H1 (cell line): ENCODE measurements at regions not wholly inside any gene's neighbourhood (a gene's known extent, or its start where the extent isn't known, plus 50 kb on each side); places are given as distances from the start of the nearest gene placed in this dataset.

Experiments
- CTCF ChIA-PET: fragments of 300-600 bp; sonication (Branson Sonifier 250); formaldehyde crosslinking; loops from one replicate; lab custom pipeline; 2021; ENCODE audit not compliant: partially characterized antibody; lab: Charles Lee
- POLR2A ChIA-PET: fragments of 300-600 bp; sonication (Branson Sonifier 250); formaldehyde crosslinking; loops from one replicate; lab custom pipeline; 2021; ENCODE audit warnings: inconsistent platforms; ENCODE audit not compliant: partially characterized antibody; lab: Charles Lee
- DNase-seq, 2 experiments: peaks; one replicate each; pipeline versions ENCODE4 v3.0.0 to v3.0.0-alpha.2; 2010 to 2022; ENCODE audit warnings: low spot score in 2 of 2, low read depth in 1 of 2, mixed read lengths in 1 of 2
- FAIRE-seq: peaks from 2 replicates; lab custom pipeline; 2011; peaks lifted over from hg19 to GRCh38; lab: Jason Lieb, UNC
- H2AFZ ChIP-seq: 2 replicates; pipeline ENCODE4 v1.8.1; 2012; ENCODE audit warnings: low read length, inconsistent platforms
- H2AK5ac ChIP-seq: 2 replicates; pipeline ENCODE4 v1.6.1; 2013; ENCODE audit warnings: low read depth, low read length
- H2BK120ac ChIP-seq: replicated peaks from 2 replicates; pipeline ENCODE3; 2013; ENCODE audit warnings: low read depth, low read length, inconsistent platforms
- H2BK12ac ChIP-seq: 2 replicates; pipeline ENCODE4 v1.6.1; 2013; ENCODE audit warnings: low read depth, low read length
- H2BK15ac ChIP-seq: 2 replicates; pipeline ENCODE4 v1.6.1; 2013; ENCODE audit warnings: low read length
- H2BK20ac ChIP-seq: 2 replicates; pipeline ENCODE4 v1.6.1; 2013; ENCODE audit warnings: low read length
- H2BK5ac ChIP-seq: 2 replicates; pipeline ENCODE4 v1.6.1; 2013; ENCODE audit warnings: low read depth, low read length
- H3K14ac ChIP-seq: 2 replicates; pipeline ENCODE4 v1.6.1; 2013; ENCODE audit warnings: inconsistent platforms; ENCODE audit not compliant: insufficient read length
- H3K18ac ChIP-seq: 2 replicates; pipeline ENCODE4 v1.6.1; 2013; ENCODE audit warnings: low read length; ENCODE audit errors: extremely low read depth
- H3K23ac ChIP-seq: 2 replicates; pipeline ENCODE4 v1.6.1; 2013; ENCODE audit warnings: inconsistent platforms; ENCODE audit not compliant: insufficient read length
- H3K23me2 ChIP-seq: 2 replicates; pipeline ENCODE4 v1.6.1; 2013; ENCODE audit warnings: low read depth, low read length
- H3K27ac ChIP-seq: 2 replicates; pipeline ENCODE4 v1.6.1; 2011; ENCODE audit warnings: low read depth, low read length, inconsistent platforms
- H3K27me3 ChIP-seq, 4 experiments: replicated peaks in 1 of 4; 1 replicate in 1 of 4; 2 replicates in 3 of 4; pipeline versions ENCODE4 v1.6.1 to v1.8.1; 2011 to 2013; ENCODE audit warnings: low read length in 3 of 4, mild to moderate bottlenecking in 3 of 4, inconsistent platforms in 2 of 4, mixed read lengths in 2 of 4, moderate library complexity in 1 of 4; ENCODE audit not compliant: control insufficient read depth in 3 of 4, insufficient read depth in 3 of 4; ENCODE audit errors: extremely low read depth in 1 of 4
- H3K36me3 ChIP-seq, 4 experiments: 2 replicates each; pipeline versions ENCODE4 v1.6.1 to v1.8.1; 2011 to 2013; ENCODE audit warnings: mild to moderate bottlenecking in 4 of 4, low read length in 3 of 4, moderate library complexity in 2 of 4, control low read depth in 1 of 4, inconsistent platforms in 1 of 4; ENCODE audit not compliant: insufficient read depth in 4 of 4, control insufficient read depth in 2 of 4
- H3K4ac ChIP-seq: replicated peaks from 2 replicates; pipeline ENCODE3; 2013; ENCODE audit warnings: low read length, low read depth, mixed read lengths, inconsistent platforms; ENCODE audit not compliant: insufficient read length
- H3K4me1 ChIP-seq, 4 experiments: replicated peaks in 1 of 4; 1 replicate in 1 of 4; 2 replicates in 3 of 4; pipeline versions ENCODE4 v1.6.1 to v1.8.1; 2011 to 2013; ENCODE audit warnings: low read length in 3 of 4, inconsistent platforms in 2 of 4, mixed read lengths in 1 of 4; ENCODE audit not compliant: insufficient read depth in 4 of 4, control insufficient read depth in 3 of 4
- H3K4me2 ChIP-seq, 2 experiments: 2 replicates each; pipeline versions ENCODE4 v1.6.1 to v1.8.1; 2011 to 2013; ENCODE audit warnings: low read depth in 2 of 2, low read length in 2 of 2, control low read depth in 1 of 2, inconsistent platforms in 1 of 2, mild to moderate bottlenecking in 1 of 2; ENCODE audit not compliant: insufficient read depth in 1 of 2
- H3K4me3 ChIP-seq, 4 experiments: fragments of 200-600, 300-600 bp in 1 of 4; sonication (generic), shearing (Covaris generic), sonication (Bioruptor Twin) in 1 of 4; 2 replicates each; pipeline versions ENCODE4 v1.5.1 to v1.8.1; 2011 to 2016; ENCODE audit warnings: low read length in 4 of 4, low read depth in 3 of 4, control low read depth in 2 of 4, inconsistent platforms in 2 of 4, mild to moderate bottlenecking in 2 of 4, mixed read lengths in 1 of 4, moderate library complexity in 1 of 4; ENCODE audit not compliant: insufficient read depth in 2 of 4; ENCODE audit errors: extremely low read depth in 1 of 4
- H3K56ac ChIP-seq: replicated peaks from 2 replicates; pipeline ENCODE3; 2013; ENCODE audit warnings: low read depth, mild to moderate bottlenecking, mixed read lengths, low read length, inconsistent platforms; ENCODE audit not compliant: insufficient read length
- H3K79me1 ChIP-seq: 2 replicates; pipeline ENCODE4 v1.6.1; 2013; ENCODE audit warnings: low read depth, low read length, control low read depth
- H3K79me2 ChIP-seq, 2 experiments: 2 replicates each; pipeline versions ENCODE4 v1.6.1 to v1.8.1; 2012 to 2013; ENCODE audit warnings: low read length in 2 of 2, mild to moderate bottlenecking in 2 of 2, inconsistent platforms in 1 of 2; ENCODE audit not compliant: insufficient read depth in 2 of 2, control insufficient read depth in 1 of 2
- H3K9ac ChIP-seq, 4 experiments: replicated peaks in 1 of 4; 1 replicate in 1 of 4; 2 replicates in 3 of 4; pipeline versions ENCODE4 v1.6.1 to v1.8.1; 2011 to 2013; ENCODE audit warnings: low read depth in 3 of 4, low read length in 3 of 4, control low read depth in 2 of 4, mild to moderate bottlenecking in 2 of 4, moderate library complexity in 2 of 4, inconsistent platforms in 1 of 4; ENCODE audit errors: extremely low read depth in 1 of 4
- H3K9me3 ChIP-seq, 2 experiments: 2 replicates each; pipeline versions ENCODE4 v1.6.1 to v1.8.1; 2012 to 2013; ENCODE audit warnings: mild to moderate bottlenecking in 2 of 2, moderate library complexity in 2 of 2, control low read depth in 1 of 2, inconsistent platforms in 1 of 2, low read depth in 1 of 2, low read length in 1 of 2, mixed read lengths in 1 of 2; ENCODE audit not compliant: insufficient read depth in 2 of 2
- H4K20me1 ChIP-seq, 2 experiments: replicated peaks in 1 of 2; 2 replicates each; pipeline versions ENCODE3 to v1.8.1; 2011 to 2013; ENCODE audit warnings: inconsistent platforms in 2 of 2, low read length in 2 of 2, mild to moderate bottlenecking in 1 of 2; ENCODE audit not compliant: insufficient read depth in 2 of 2, control insufficient read depth in 1 of 2
- H4K5ac ChIP-seq: 2 replicates; pipeline ENCODE4 v1.6.1; 2013; ENCODE audit warnings: low read length, low read depth, mixed read lengths, inconsistent platforms; ENCODE audit not compliant: insufficient read length
- H4K8ac ChIP-seq: 2 replicates; pipeline ENCODE4 v1.8.0; 2013; ENCODE audit warnings: mild to moderate bottlenecking, moderate library complexity, low read length, inconsistent platforms; ENCODE audit not compliant: insufficient read depth; ENCODE audit errors: extremely low read depth
- H4K91ac ChIP-seq: replicated peaks from 2 replicates; pipeline ENCODE3; 2013; ENCODE audit warnings: low read length, mixed read lengths, inconsistent platforms; ENCODE audit not compliant: insufficient read length
- CBX8 ChIP-seq: fragments of 300-800, 300-1000 bp; sonication (generic); IDR thresholded peaks from 2 replicates; pipeline ENCODE4 v1.7.1; 2016; ENCODE audit warnings: low read depth, low read length, borderline replicate concordance
- CHD2 ChIP-seq: IDR thresholded peaks from 2 replicates; pipeline ENCODE4 v1.6.1; 2012; ENCODE audit warnings: low read length, improper control_type of control experiment
- KDM5A ChIP-seq: fragments of 200-600 bp; IDR thresholded peaks from 2 replicates; pipeline ENCODE4 v1.7.1; 2012; ENCODE audit warnings: mild to moderate bottlenecking, low read length, inconsistent platforms, mixed read lengths
- NANOG ChIP-seq: IDR thresholded peaks from 2 replicates; pipeline ENCODE4 v1.6.1; 2011; ENCODE audit warnings: low read length, low read depth, mild to moderate bottlenecking, inconsistent platforms; ENCODE audit not compliant: insufficient read depth, poor library complexity, severe bottlenecking
- RFX5 ChIP-seq: IDR thresholded peaks from 2 replicates; pipeline ENCODE4 v1.6.1; 2011; ENCODE audit warnings: low read depth, low read length, improper control_type of control experiment, borderline replicate concordance
- SAP30 ChIP-seq: fragments of 300-600 bp; sonication (generic); IDR thresholded peaks from 2 replicates; pipeline ENCODE4 v1.7.1; 2012; ENCODE audit warnings: low read length, moderate library complexity, mild to moderate bottlenecking, inconsistent platforms; ENCODE audit not compliant: insufficient read depth, insufficient replicate concordance
- SIN3A ChIP-seq, 2 experiments: IDR thresholded peaks in 1 of 2; conservative IDR thresholded peaks in 1 of 2; 2 replicates each; pipeline ENCODE4 v1.6.1; 2011 to 2012; ENCODE audit warnings: low read length in 2 of 2, improper control_type of control experiment in 1 of 2, low read depth in 1 of 2, mild to moderate bottlenecking in 1 of 2
- SP1 ChIP-seq: IDR thresholded peaks from 2 replicates; pipeline ENCODE4 v1.6.1; 2011; ENCODE audit warnings: low read depth, low read length
- TAF1 ChIP-seq: IDR thresholded peaks from 2 replicates; pipeline ENCODE4 v1.6.1; 2011; ENCODE audit warnings: mild to moderate bottlenecking, low read depth, low read length
- YY1 ChIP-seq: IDR thresholded peaks from 2 replicates; pipeline ENCODE4 v1.6.1; 2011; ENCODE audit warnings: low read depth, mild to moderate bottlenecking, low read length
- WGBS, 2 experiments: shearing (Covaris generic) in 1 of 2; methylation state at CpG; one replicate each; pipeline versions ENCODE4 v1.1.6 to v1.1.7; 2013 to 2015; ENCODE audit warnings: low lambda C conversion rate in 2 of 2, mixed read lengths in 2 of 2, inconsistent platforms in 1 of 2, low coverage in 1 of 2, missing lambda C conversion rate in 1 of 2; ENCODE audit not compliant: insufficient replicate concordance in 2 of 2, insufficient coverage in 1 of 2, insufficient read length in 1 of 2; ENCODE audit errors: extremely low coverage in 1 of 2, missing lambda C conversion rate in 1 of 2; 5-methylcytosine and 5-hydroxymethylcytosine counted together
- TF ChIP-seq, protein P1 (sequence below): IDR thresholded peaks from 2 replicates; pipeline ENCODE4 v1.6.1; 2012; ENCODE audit warnings: inconsistent platforms
- TF ChIP-seq, protein P2 (sequence below): IDR thresholded peaks from 2 replicates; pipeline ENCODE4 v1.6.1; 2012; ENCODE audit warnings: inconsistent platforms

DNA sequence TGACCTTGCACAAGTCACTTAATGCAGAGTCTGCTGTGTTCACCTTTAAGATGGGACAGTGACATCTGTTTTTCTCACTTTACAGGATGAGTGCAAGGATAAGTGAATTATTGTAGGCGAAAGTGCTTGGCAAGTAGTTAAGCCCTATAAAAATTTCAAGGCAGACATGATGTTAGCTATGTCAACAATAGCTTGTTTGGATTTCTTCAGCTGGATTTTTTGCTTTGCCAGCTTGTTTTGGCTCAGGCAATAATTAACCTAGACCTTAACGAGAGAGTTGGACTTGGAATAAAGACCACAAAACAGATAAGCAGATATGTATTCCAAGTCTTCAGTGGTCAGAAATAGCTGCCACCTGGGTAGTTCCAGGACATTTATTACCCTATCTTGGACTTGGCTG, 255.2 kb downstream of the ARL4A start:
- no peak for DNase-seq
- no peak overlapping the region for H3K4me2 ChIP-seq
- H3K56ac ChIP-seq = no peak overlapping the region
- no peak overlapping the region for H4K5ac ChIP-seq
- no peak overlapping the region for H2BK12ac ChIP-seq
- no peaks in the 10 kb centered on the region for H3K4me1 ChIP-seq
- no peaks in the 10 kb centered on the region for H3K27me3 ChIP-seq
- no peaks in the 10 kb centered on the region for H3K36me3 ChIP-seq
- H3K79me2 ChIP-seq = no peaks in the 10 kb centered on the region
- H2BK5ac ChIP-seq = no peak overlapping the region
- H3K14ac ChIP-seq = no peak overlapping the region
- CTCF ChIA-PET = no interaction called here
- H4K91ac ChIP-seq = no peak overlapping the region
- H2AFZ ChIP-seq = no peak overlapping the region
- no peak overlapping the region for H3K27ac ChIP-seq
- no peak overlapping the region for H3K9ac ChIP-seq
- H4K8ac ChIP-seq = no peak overlapping the region
- no peaks in the 10 kb centered on the region for H3K23me2 ChIP-seq
- peaks cover 14 to 16% of the 10 kb centered on the region in 2 experiments for H3K9me3 ChIP-seq
- TF ChIP-seq CHD2 (no peak), TAF1 (no peak), SIN3A (conservative IDR thresholded peaks at IDR 0.05 in 1 of 2, IDR thresholded peaks at IDR 0.05 in 1 of 2; ENCODE audit: low read depth in 1 of 2, low read length in 2 of 2) (no peak), CBX8 (no peak), NANOG (no peak), KDM5A (no peak), RFX5 (no peak), SAP30 (no peak), SP1 (no peak), YY1 (no peak)
- TF ChIP-seq, protein P1, sequence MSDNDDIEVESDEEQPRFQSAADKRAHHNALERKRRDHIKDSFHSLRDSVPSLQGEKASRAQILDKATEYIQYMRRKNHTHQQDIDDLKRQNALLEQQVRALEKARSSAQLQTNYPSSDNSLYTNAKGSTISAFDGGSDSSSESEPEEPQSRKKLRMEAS = no peak
- TF ChIP-seq, protein P2, sequence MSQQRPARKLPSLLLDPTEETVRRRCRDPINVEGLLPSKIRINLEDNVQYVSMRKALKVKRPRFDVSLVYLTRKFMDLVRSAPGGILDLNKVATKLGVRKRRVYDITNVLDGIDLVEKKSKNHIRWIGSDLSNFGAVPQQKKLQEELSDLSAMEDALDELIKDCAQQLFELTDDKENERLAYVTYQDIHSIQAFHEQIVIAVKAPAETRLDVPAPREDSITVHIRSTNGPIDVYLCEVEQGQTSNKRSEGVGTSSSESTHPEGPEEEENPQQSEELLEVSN = no peak
- TF ChIP-seq, all 59 proteins: peak for 0
- Histone ChIP-seq H2BK15ac (no peak overlapping the region), H3K18ac (no peak overlapping the region), H3K4ac (no peak overlapping the region), H2AK5ac (no peak overlapping the region), H4K20me1 (no peaks in the 10 kb centered on the region), H3K23ac (no peak overlapping the region), H2BK120ac (no peak overlapping the region), H3K79me1 (no peaks in the 10 kb centered on the region), H3K4me3 (no peak overlapping the region), H2BK20ac (no peak overlapping the region)
- POLR2A ChIA-PET = no interaction called here
- WGBS, 2 experiments = 93% methylated on average over 2 of the region's 2 CpGs; no CpG with 5 or more reads in 1 of the 2 experiments
- FAIRE-seq = no peak
